ENCODE measurements at regions not wholly inside any gene's neighbourhood (a gene's known extent, or its start where the extent isn't known, plus 50 kb on each side); places are given as distances from the start of the nearest gene placed in this dataset.

- H3K27ac Mint-ChIP-seq: no peak overlapping the region
- no peaks in the 10 kb centered on the region for H3K4me1 Mint-ChIP-seq
- peaks cover 17% of the 10 kb centered on the region for H3K27me3 Mint-ChIP-seq
- H3K9me3 Mint-ChIP-seq: no peaks in the 10 kb centered on the region
- no peaks in the 10 kb centered on the region for H3K36me3 Mint-ChIP-seq
- ATAC-seq: no peak
- H3K4me3 Mint-ChIP-seq: no peak overlapping the region
Measured at GRCh38 chr2:39603436-39603835, 62.3 kb upstream of the TMEM178A start.

GRCh38 chr2:39604866-39605265 lies 60.9 kb upstream of the TMEM178A start:
- peaks cover 17% of the 10 kb centered on the region for H3K27me3 Mint-ChIP-seq
- no peak overlapping the region for H3K4me3 Mint-ChIP-seq
- ATAC-seq: no peak
- no peaks in the 10 kb centered on the region for H3K36me3 Mint-ChIP-seq
- H3K4me1 Mint-ChIP-seq: no peaks in the 10 kb centered on the region
- no peak overlapping the region for H3K27ac Mint-ChIP-seq
- no peaks in the 10 kb centered on the region for H3K9me3 Mint-ChIP-seq

- Mint-ChIP-seq H3K4me3 (no peak overlapping the region), H3K4me1 (no peaks in the 10 kb centered on the region), H3K36me3 (no peaks in the 10 kb centered on the region), H3K27ac (no peak overlapping the region), H3K9me3 (no peaks in the 10 kb centered on the region), H3K27me3 (peaks cover 17% of the 10 kb centered on the region)
- ATAC-seq: no peak
Measured at GRCh38 chr2:39606585-39606984, 59.1 kb upstream of the TMEM178A start.

GRCh38 chr2:39607538-39608262 lies 58.0 kb upstream of the TMEM178A start:
- H3K9me3 Mint-ChIP-seq: no peaks in the 10 kb centered on the region
- no peak overlapping the region for H3K27ac Mint-ChIP-seq
- no peaks in the 10 kb centered on the region for H3K36me3 Mint-ChIP-seq
- H3K4me1 Mint-ChIP-seq: no peaks in the 10 kb centered on the region
- H3K4me3 Mint-ChIP-seq: no peak overlapping the region
- ATAC-seq: no peak
- peaks cover 17% of the 10 kb centered on the region for H3K27me3 Mint-ChIP-seq

GRCh38 chr2:39608263-39608575 lies 57.5 kb upstream of the TMEM178A start:
- Mint-ChIP-seq H3K4me3 (no peak overlapping the region), H3K4me1 (no peaks in the 10 kb centered on the region), H3K27ac (no peak overlapping the region), H3K36me3 (no peaks in the 10 kb centered on the region), H3K9me3 (no peaks in the 10 kb centered on the region), H3K27me3 (peaks cover 17% of the 10 kb centered on the region)
- no peak for ATAC-seq

- ATAC-seq: no peak
- Mint-ChIP-seq H3K9me3 (no peaks in the 10 kb centered on the region), H3K36me3 (no peaks in the 10 kb centered on the region), H3K4me3 (no peak overlapping the region), H3K27me3 (peaks cover 21% of the 10 kb centered on the region), H3K4me1 (no peaks in the 10 kb centered on the region), H3K27ac (no peak overlapping the region)
Measured at GRCh38 chr2:39608686-39609441, 56.9 kb upstream of the TMEM178A start.

- ATAC-seq: no peak
- no peak overlapping the region for H3K27ac Mint-ChIP-seq
- H3K4me1 Mint-ChIP-seq: no peaks in the 10 kb centered on the region
- no peak overlapping the region for H3K4me3 Mint-ChIP-seq
- H3K36me3 Mint-ChIP-seq: no peaks in the 10 kb centered on the region
- H3K27me3 Mint-ChIP-seq: peaks cover 22% of the 10 kb centered on the region
- peaks cover 2% of the 10 kb centered on the region for H3K9me3 Mint-ChIP-seq
Measured at GRCh38 chr2:39609917-39610316, 55.8 kb upstream of the TMEM178A start.

- no peak overlapping the region for H3K27ac Mint-ChIP-seq
- H3K4me3 Mint-ChIP-seq: no peak overlapping the region
- H3K36me3 Mint-ChIP-seq: no peaks in the 10 kb centered on the region
- H3K4me1 Mint-ChIP-seq: peaks cover 7% of the 10 kb centered on the region
- no peak for ATAC-seq
- H3K27me3 Mint-ChIP-seq: peaks cover 38% of the 10 kb centered on the region
- peaks cover 2% of the 10 kb centered on the region for H3K9me3 Mint-ChIP-seq
Measured at GRCh38 chr2:39615675-39616074, 50.0 kb upstream of the TMEM178A start.
